CD4-positive, alpha-beta memory T cell (primary cell): ENCODE measurements at regions not wholly inside any gene's neighbourhood (a gene's known extent, or its start where the extent isn't known, plus 50 kb on each side); places are given as distances from the start of the nearest gene placed in this dataset.

ENCODE experiments used
- CTCF ChIA-PET: fragments of 350-600 bp; sonication (Branson Sonifier 250); formaldehyde crosslinking; loops from one replicate; lab custom pipeline; 2021; ENCODE audit warnings: inconsistent platforms; ENCODE audit not compliant: partially characterized antibody; lab: Charles Lee
- POLR2A ChIA-PET: fragments of 350-600 bp; sonication (Branson Sonifier 250); formaldehyde crosslinking; loops from one replicate; lab custom pipeline; 2021; ENCODE audit not compliant: partially characterized antibody; lab: Charles Lee
- DNase-seq, 5 donors: peaks; one replicate each; pipeline versions ENCODE4 v3.0.0 to v3.0.0-alpha.2; 2020 to 2022; ENCODE audit warnings: mixed read lengths in 1 of 5
- H3K27ac ChIP-seq: one replicate; pipeline ENCODE4 v1.7.0; 2013; ENCODE audit warnings: low read depth, low read length
- H3K27me3 ChIP-seq: 2 replicates; pipeline ENCODE4 v1.7.0; 2013; ENCODE audit warnings: mild to moderate bottlenecking, low read length, moderate library complexity; ENCODE audit not compliant: insufficient read depth
- H3K36me3 ChIP-seq: 2 replicates; pipeline ENCODE4 v1.7.0; 2013; ENCODE audit warnings: mild to moderate bottlenecking, low read length, moderate library complexity; ENCODE audit not compliant: insufficient read depth
- H3K4me1 ChIP-seq: 2 replicates; pipeline ENCODE4 v1.7.0; 2013; ENCODE audit warnings: mild to moderate bottlenecking, low read length, moderate library complexity; ENCODE audit not compliant: insufficient read depth
- H3K4me3 ChIP-seq, 2 donors: one replicate each; pipeline ENCODE4 v1.7.0; 2013; ENCODE audit warnings: low read length in 2 of 2, mild to moderate bottlenecking in 1 of 2
- H3K9me3 ChIP-seq, 2 donors: one replicate each; pipeline ENCODE4 v1.7.0; 2013; ENCODE audit warnings: low read length in 2 of 2, control low read depth in 1 of 2; ENCODE audit not compliant: control insufficient read depth in 1 of 2
- H3K27ac Mint-ChIP-seq, 7 donors: one replicate each; pipeline ENCODE4 v1.8.0; 2020 to 2021; ENCODE audit warnings: mixed read lengths in 7 of 7, mild to moderate bottlenecking in 6 of 7, inconsistent platforms in 3 of 7, moderate library complexity in 3 of 7
- H3K27me3 Mint-ChIP-seq, 2 donors: one replicate each; pipeline ENCODE4 v1.8.0; 2020 to 2021; ENCODE audit warnings: mixed read lengths in 2 of 2
- H3K36me3 Mint-ChIP-seq, 2 donors: one replicate each; pipeline ENCODE4 v1.8.0; 2020 to 2021; ENCODE audit warnings: mixed read lengths in 2 of 2, inconsistent platforms in 1 of 2, mild to moderate bottlenecking in 1 of 2
- H3K4me1 Mint-ChIP-seq, 4 donors: one replicate each; pipeline ENCODE4 v1.8.0; 2020 to 2021; ENCODE audit warnings: mixed read lengths in 4 of 4, mild to moderate bottlenecking in 1 of 4
- H3K4me3 Mint-ChIP-seq, 8 donors: one replicate each; pipeline ENCODE4 v1.8.0; 2020 to 2021; ENCODE audit warnings: mixed read lengths in 8 of 8, mild to moderate bottlenecking in 7 of 8, moderate library complexity in 6 of 8, inconsistent platforms in 3 of 8
- H3K9me3 Mint-ChIP-seq, 8 donors: one replicate each; pipeline ENCODE4 v1.8.0; 2020 to 2021; ENCODE audit warnings: mixed read lengths in 8 of 8, mild to moderate bottlenecking in 5 of 8, inconsistent platforms in 3 of 8, moderate library complexity in 1 of 8
- intact Hi-C: fragments of 100-400 bp; cut with micrococcal nuclease; formaldehyde crosslinking; loops from one replicate; pipeline ENCODE4 v1.15.1; 2023

DNA sequence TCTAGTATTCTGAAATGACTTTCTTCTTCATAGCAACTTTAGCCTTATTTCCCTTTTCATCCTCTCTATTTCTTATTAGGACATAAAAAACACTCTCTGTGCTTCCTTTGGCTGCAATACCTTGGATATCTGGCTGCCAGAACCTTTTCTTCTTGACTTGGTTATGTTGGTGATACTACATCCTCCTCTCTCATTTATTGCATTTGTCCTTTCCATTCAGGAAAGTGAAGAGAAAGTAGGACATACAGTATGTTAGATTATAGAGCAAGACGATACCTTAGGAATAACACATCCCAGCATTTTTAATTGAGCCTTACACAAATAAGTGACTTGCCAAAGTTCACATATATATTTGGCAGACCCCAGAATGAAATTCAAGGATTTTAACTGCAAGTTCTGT, 210.1 kb upstream of the PPP1R3A start:
- CTCF ChIA-PET = no interaction called here

DNA sequence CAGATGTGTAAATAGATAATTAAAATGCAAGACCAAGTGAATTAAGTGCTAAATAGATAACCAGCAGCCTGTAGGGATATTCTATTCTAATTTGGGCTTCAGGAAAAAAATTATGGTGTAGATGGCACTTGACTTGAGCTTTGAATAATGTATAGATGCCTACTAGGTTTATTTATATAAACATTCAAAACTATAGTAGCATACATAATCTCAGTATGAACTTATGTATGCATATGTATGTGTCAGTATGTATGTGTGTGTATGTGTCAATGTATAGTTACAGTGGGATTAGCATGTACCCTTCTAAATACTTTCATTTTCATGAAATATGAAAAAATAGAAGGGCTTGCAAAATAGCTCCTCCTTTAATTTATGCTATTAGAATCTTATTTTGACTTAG, 207.3 kb upstream of the PPP1R3A start:
- H3K4me1 Mint-ChIP-seq = no peaks in the 10 kb centered on the region
- no peak overlapping the region for H3K4me3 Mint-ChIP-seq
- ChIA-PET POLR2A (no interaction called here), CTCF (no interaction called here)
- H3K27ac ChIP-seq = no peak overlapping the region
- intact Hi-C loops = no loop called here
- no peaks in the 10 kb centered on the region for H3K4me1 ChIP-seq
- peaks cover 3 to 4% of the 10 kb centered on the region in 2 donors for H3K27me3 Mint-ChIP-seq
- H3K27ac Mint-ChIP-seq = no peak overlapping the region
- H3K36me3 ChIP-seq = no peaks in the 10 kb centered on the region
- no peak overlapping the region for H3K4me3 ChIP-seq
- no peaks in the 10 kb centered on the region for H3K9me3 Mint-ChIP-seq
- no peaks in the 10 kb centered on the region for H3K9me3 ChIP-seq
- H3K27me3 ChIP-seq = no peaks in the 10 kb centered on the region
- no peaks in the 10 kb centered on the region for H3K36me3 Mint-ChIP-seq
- DNase-seq = no peak

More for the DNA sequence above, 210.1 kb upstream of the PPP1R3A start:
- Mint-ChIP-seq H3K9me3 (no peaks in the 10 kb centered on the region), H3K4me3 (no peak overlapping the region), H3K36me3 (no peaks in the 10 kb centered on the region), H3K4me1 (no peaks in the 10 kb centered on the region), H3K27ac (no peak overlapping the region), H3K27me3 (peaks cover 0 to 4% of the 10 kb centered on the region in 2 donors)
- Histone ChIP-seq H3K27me3 (no peaks in the 10 kb centered on the region), H3K27ac (no peak overlapping the region), H3K9me3 (no peaks in the 10 kb centered on the region), H3K4me3 (no peak overlapping the region), H3K4me1 (no peaks in the 10 kb centered on the region), H3K36me3 (no peaks in the 10 kb centered on the region)
- DNase-seq = no peak
- POLR2A ChIA-PET = no interaction called here
- intact Hi-C loops = no loop called here

DNA sequence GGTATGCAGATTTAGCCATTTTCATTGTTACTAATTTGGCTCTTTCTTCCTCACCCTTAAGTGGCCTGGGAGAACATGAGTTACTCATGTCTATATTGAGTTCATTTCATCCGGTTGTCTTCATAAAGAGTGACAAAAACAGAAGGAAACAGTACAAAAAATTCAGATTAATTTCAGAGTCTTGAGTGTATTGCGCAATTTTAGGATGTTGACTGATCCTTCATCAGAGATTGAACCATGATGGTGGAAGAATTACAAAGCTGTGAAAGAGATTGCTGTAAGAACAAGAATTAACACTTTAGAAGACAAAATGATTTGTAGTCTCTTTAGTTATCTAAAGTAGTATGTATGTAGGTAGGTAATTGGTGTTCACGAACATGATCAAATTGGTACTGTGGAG, 194.0 kb upstream of the PPP1R3A start:
- ChIA-PET POLR2A (no interaction called here), CTCF (interaction anchor here (0.6 kb wide), 1 partner anchor 11 kb away, joined by 3 read pairs; no protein-coding TSS in a partner anchor)
- Histone ChIP-seq H3K27ac (no peak overlapping the region), H3K36me3 (no peaks in the 10 kb centered on the region), H3K4me1 (no peaks in the 10 kb centered on the region), H3K9me3 (no peaks in the 10 kb centered on the region), H3K4me3 (no peak overlapping the region), H3K27me3 (no peaks in the 10 kb centered on the region)
- Mint-ChIP-seq H3K4me1 (no peaks in the 10 kb centered on the region), H3K27me3 (no peaks in the 10 kb centered on the region), H3K9me3 (peaks cover 0 to 2% (median 0%) of the 10 kb centered on the region in 8 donors), H3K36me3 (no peaks in the 10 kb centered on the region), H3K4me3 (no peak overlapping the region), H3K27ac (no peak overlapping the region)
- DNase-seq = no peak
- intact Hi-C loops = no loop called here

DNA sequence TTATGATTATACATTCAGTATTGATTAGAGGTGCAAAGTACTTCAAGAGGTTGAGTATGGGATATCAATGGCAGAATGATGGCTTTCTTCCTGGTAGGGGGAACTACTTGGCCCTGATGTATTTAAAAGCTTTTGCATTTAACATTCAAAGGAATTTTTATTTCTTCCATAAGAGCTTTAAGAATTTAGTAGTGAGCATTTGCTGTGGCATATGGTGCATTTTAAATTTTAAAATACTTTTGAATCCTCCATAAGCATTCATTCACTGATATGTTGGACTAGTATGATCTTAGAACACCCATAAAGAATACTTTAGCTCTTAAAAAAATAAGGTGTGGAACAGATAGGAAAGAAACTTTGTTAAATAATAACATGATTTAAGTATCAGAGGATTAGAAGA, 191.9 kb upstream of the PPP1R3A start:
- no peak overlapping the region for H3K4me3 ChIP-seq
- H3K27ac ChIP-seq = no peak overlapping the region
- intact Hi-C loops = no loop called here
- no peaks in the 10 kb centered on the region for H3K27me3 Mint-ChIP-seq
- H3K36me3 ChIP-seq = no peaks in the 10 kb centered on the region
- POLR2A ChIA-PET = no interaction called here
- no peaks in the 10 kb centered on the region for H3K27me3 ChIP-seq
- CTCF ChIA-PET = no interaction called here
- no peaks in the 10 kb centered on the region for H3K36me3 Mint-ChIP-seq
- no peak for DNase-seq
- H3K4me1 Mint-ChIP-seq = no peaks in the 10 kb centered on the region
- H3K27ac Mint-ChIP-seq = no peak overlapping the region
- no peak overlapping the region for H3K4me3 Mint-ChIP-seq
- peaks cover 0 to 2% (median 0%) of the 10 kb centered on the region in 8 donors for H3K9me3 Mint-ChIP-seq
- no peaks in the 10 kb centered on the region for H3K9me3 ChIP-seq
- no peaks in the 10 kb centered on the region for H3K4me1 ChIP-seq

DNA sequence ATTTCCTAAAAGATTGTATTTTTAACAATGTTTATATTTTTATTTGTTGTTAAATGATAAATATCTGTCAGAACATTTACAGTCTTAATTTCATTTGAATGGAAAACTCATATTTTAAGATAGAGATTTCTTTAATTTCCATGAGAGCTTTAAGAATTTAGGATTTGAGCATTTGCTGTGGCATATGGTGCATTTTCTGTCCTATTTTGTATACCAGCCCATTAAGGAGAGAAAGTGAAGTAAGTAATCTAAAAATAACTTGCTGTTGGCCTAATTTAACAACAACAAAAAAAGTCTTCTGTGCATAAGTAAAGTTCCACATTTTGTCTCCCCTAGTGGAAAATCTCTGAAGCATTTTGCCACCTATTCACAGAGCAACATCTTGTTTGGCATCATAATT, 190.9 kb upstream of the PPP1R3A start:
- Histone ChIP-seq H3K4me3 (no peak overlapping the region), H3K27ac (no peak overlapping the region), H3K27me3 (no peaks in the 10 kb centered on the region), H3K36me3 (no peaks in the 10 kb centered on the region), H3K4me1 (no peaks in the 10 kb centered on the region), H3K9me3 (no peaks in the 10 kb centered on the region)
- no peak overlapping the region for H3K27ac Mint-ChIP-seq
- no peaks in the 10 kb centered on the region for H3K4me1 Mint-ChIP-seq
- H3K4me3 Mint-ChIP-seq = no peak overlapping the region
- DNase-seq = no peak
- intact Hi-C loops = no loop called here
- no peaks in the 10 kb centered on the region for H3K36me3 Mint-ChIP-seq
- POLR2A ChIA-PET = no interaction called here
- CTCF ChIA-PET = no interaction called here
- H3K27me3 Mint-ChIP-seq = no peaks in the 10 kb centered on the region
- no peaks in the 10 kb centered on the region for H3K9me3 Mint-ChIP-seq

DNA sequence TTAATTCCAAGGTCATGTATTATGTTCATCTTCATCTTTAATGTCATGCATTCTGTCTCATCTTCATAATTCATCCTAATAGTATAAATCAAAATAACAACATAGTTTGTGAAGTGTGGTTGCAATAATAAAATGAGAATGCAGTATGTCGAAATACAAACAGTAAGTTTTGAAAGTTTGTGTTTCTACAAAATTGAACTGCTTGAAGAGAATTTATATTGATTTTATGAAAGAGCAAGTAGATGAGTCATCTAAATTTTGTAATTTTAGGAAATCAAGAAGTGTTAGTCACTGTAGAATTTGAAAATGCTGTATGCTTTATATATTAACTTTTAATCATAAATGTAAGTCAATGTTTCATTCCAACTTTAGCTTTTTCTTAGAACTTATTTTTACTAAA, 190.5 kb upstream of the PPP1R3A start:
- Mint-ChIP-seq H3K4me3 (no peak overlapping the region), H3K4me1 (no peaks in the 10 kb centered on the region), H3K36me3 (no peaks in the 10 kb centered on the region), H3K27ac (no peak overlapping the region), H3K27me3 (no peaks in the 10 kb centered on the region), H3K9me3 (no peaks in the 10 kb centered on the region)
- DNase-seq = no peak
- H3K27ac ChIP-seq = no peak overlapping the region
- H3K4me3 ChIP-seq = no peak overlapping the region
- H3K36me3 ChIP-seq = no peaks in the 10 kb centered on the region
- no peaks in the 10 kb centered on the region for H3K9me3 ChIP-seq
- intact Hi-C loops = no loop called here
- no peaks in the 10 kb centered on the region for H3K27me3 ChIP-seq
- CTCF ChIA-PET = no interaction called here
- H3K4me1 ChIP-seq = no peaks in the 10 kb centered on the region
- POLR2A ChIA-PET = no interaction called here

DNA sequence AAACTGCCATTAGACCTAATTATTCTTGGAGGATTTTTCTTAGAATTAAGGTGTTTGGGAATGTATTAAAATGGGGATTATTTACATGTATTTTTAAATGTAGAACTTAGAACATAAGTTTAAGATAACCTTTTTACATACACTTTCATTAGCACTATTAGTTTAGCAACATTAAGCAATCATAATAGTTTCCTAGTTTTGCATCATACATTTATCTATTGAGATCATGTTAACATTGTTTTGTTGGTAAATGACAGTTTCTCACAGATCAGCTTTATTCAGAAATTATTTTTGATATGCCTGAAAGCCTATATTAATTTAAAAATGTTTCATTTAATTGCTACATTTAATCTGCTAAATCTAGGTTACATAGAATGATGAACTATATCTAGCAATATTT, 189.7 kb upstream of the PPP1R3A start:
- POLR2A ChIA-PET = no interaction called here
- no peak for DNase-seq
- H3K4me1 Mint-ChIP-seq = no peaks in the 10 kb centered on the region

DNA sequence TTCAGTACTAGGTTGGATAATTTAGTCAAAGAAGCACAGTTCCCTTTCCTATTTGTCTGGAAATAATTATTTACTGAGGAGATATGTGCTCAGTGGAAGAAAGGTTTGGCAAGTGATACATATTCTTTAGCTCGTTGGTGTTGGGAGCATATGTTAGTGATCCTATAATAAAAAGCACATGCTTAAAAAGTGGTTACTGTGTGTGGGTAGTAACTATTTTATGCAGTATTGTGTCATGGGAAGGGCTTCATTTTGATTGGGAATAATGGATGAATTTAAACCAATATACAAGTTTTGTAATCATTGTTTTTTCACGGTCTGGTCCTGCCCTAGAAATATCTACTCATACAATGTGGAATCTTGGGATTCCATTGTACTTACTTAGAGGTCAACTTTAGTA, 188.7 kb upstream of the PPP1R3A start:
- ChIA-PET CTCF (no interaction called here), POLR2A (no interaction called here)
- Histone ChIP-seq H3K4me3 (no peak overlapping the region), H3K4me1 (no peaks in the 10 kb centered on the region), H3K27ac (no peak overlapping the region), H3K27me3 (no peaks in the 10 kb centered on the region), H3K36me3 (no peaks in the 10 kb centered on the region), H3K9me3 (no peaks in the 10 kb centered on the region)
- H3K27ac Mint-ChIP-seq = no peak overlapping the region
- no peak overlapping the region for H3K4me3 Mint-ChIP-seq
- peaks cover 0 to 3% of the 10 kb centered on the region in 2 donors for H3K27me3 Mint-ChIP-seq
- no peaks in the 10 kb centered on the region for H3K9me3 Mint-ChIP-seq
- no peaks in the 10 kb centered on the region for H3K36me3 Mint-ChIP-seq
- no peak for DNase-seq
- intact Hi-C loops = no loop called here
- no peaks in the 10 kb centered on the region for H3K4me1 Mint-ChIP-seq

More for the DNA sequence above, 189.7 kb upstream of the PPP1R3A start:
- H3K9me3 Mint-ChIP-seq = no peaks in the 10 kb centered on the region
- H3K27me3 Mint-ChIP-seq = peaks cover 0 to under 1% of the 10 kb centered on the region in 2 donors
- CTCF ChIA-PET = no interaction called here
- no peak overlapping the region for H3K27ac Mint-ChIP-seq
- Histone ChIP-seq H3K9me3 (no peaks in the 10 kb centered on the region), H3K27ac (no peak overlapping the region), H3K4me1 (no peaks in the 10 kb centered on the region), H3K4me3 (no peak overlapping the region), H3K36me3 (no peaks in the 10 kb centered on the region), H3K27me3 (no peaks in the 10 kb centered on the region)
- H3K36me3 Mint-ChIP-seq = no peaks in the 10 kb centered on the region
- intact Hi-C loops = no loop called here
- H3K4me3 Mint-ChIP-seq = no peak overlapping the region
